NOMO-1 treated with dmso at 0.1 percent for 144 hours (cell line): ENCODE measurements at regions not wholly inside any gene's neighbourhood (a gene's known extent, or its start where the extent isn't known, plus 50 kb on each side); places are given as distances from the start of the nearest gene placed in this dataset.
"Not testable (repeated sequence)": the region's sequence is repeated elsewhere in the genome, so short reads cannot be mapped to it uniquely, and the experiment has no call there.

Experiments used
- DNase-seq: peaks from one replicate; lab custom pipeline; 2025; ENCODE audit not compliant: unreplicated experiment; lab: John Stamatoyannopoulos, UW

GRCh38 chr5:99368726-99369125 lies 439.9 kb upstream of the CHD1 start:
- no peak for DNase-seq

- DNase-seq = no peak
Measured at GRCh38 chr5:99355881-99356280, 427.1 kb upstream of the CHD1 start.

- DNase-seq = no peak
Measured at GRCh38 chr5:99349787-99350186, 421.0 kb upstream of the CHD1 start.

GRCh38 chr5:99348597-99348996 lies 419.8 kb upstream of the CHD1 start:
- no peak for DNase-seq

- not testable (repeated sequence) for DNase-seq
Measured at GRCh38 chr5:99339758-99340157, 411.0 kb upstream of the CHD1 start.

- no peak for DNase-seq
Measured at GRCh38 chr5:99334936-99335335, 406.1 kb upstream of the CHD1 start.

GRCh38 chr5:99331061-99331460 lies 402.3 kb upstream of the CHD1 start:
- DNase-seq = no peak

GRCh38 chr5:99320436-99320835 lies 391.6 kb upstream of the CHD1 start:
- DNase-seq = peak; percentile 59

- peak; percentile 14 for DNase-seq
Measured at GRCh38 chr5:99317136-99317535, 388.3 kb upstream of the CHD1 start.

GRCh38 chr5:99316484-99316883 lies 387.7 kb upstream of the CHD1 start:
- no peak for DNase-seq

- peak; percentile 61 for DNase-seq
Measured at GRCh38 chr5:99315413-99316183, 386.8 kb upstream of the CHD1 start.

GRCh38 chr5:99314721-99315120 lies 385.9 kb upstream of the CHD1 start:
- DNase-seq = peak; percentile 44

- peak; percentile 39 for DNase-seq
Measured at GRCh38 chr5:99308131-99308530, 379.3 kb upstream of the CHD1 start.

- DNase-seq = no peak
Measured at GRCh38 chr5:99305045-99305580, 376.3 kb upstream of the CHD1 start.

- no peak for DNase-seq
Measured at GRCh38 chr5:99285606-99286005, 356.8 kb upstream of the CHD1 start.

- DNase-seq = no peak
Measured at GRCh38 chr5:99275128-99275527, 346.3 kb upstream of the CHD1 start.

GRCh38 chr5:99272576-99272975 lies 343.8 kb upstream of the CHD1 start:
- DNase-seq = no peak

GRCh38 chr5:99258819-99259218 lies 330.0 kb upstream of the CHD1 start:
- DNase-seq = no peak

GRCh38 chr5:99248066-99248465 lies 319.3 kb upstream of the CHD1 start:
- DNase-seq = no peak

- no peak for DNase-seq
Measured at GRCh38 chr5:99247346-99247745, 318.5 kb upstream of the CHD1 start.

GRCh38 chr5:99243111-99243510 lies 314.3 kb upstream of the CHD1 start:
- DNase-seq = no peak

- no peak for DNase-seq
Measured at GRCh38 chr5:99239826-99240360, 311.1 kb upstream of the CHD1 start.
